Neural cell (in vitro differentiated cells): ENCODE measurements at regions not wholly inside any gene's neighbourhood (a gene's known extent, or its start where the extent isn't known, plus 50 kb on each side); places are given as distances from the start of the nearest gene placed in this dataset.

Experiments used
- CTCF ChIP-seq: fragments of 450-650 bp; IDR thresholded peaks from 2 replicates; pipeline ENCODE4 v1.5.1; 2014; ENCODE audit warnings: antibody characterized with exemption, mild to moderate bottlenecking, moderate library complexity; ENCODE audit not compliant: poor library complexity, severe bottlenecking
- EP300 ChIP-seq: fragments of 450-650 bp; conservative IDR thresholded peaks from 2 replicates; pipeline ENCODE4 v1.6.1; 2014; ENCODE audit warnings: antibody characterized with exemption, mild to moderate bottlenecking, moderate library complexity; ENCODE audit not compliant: poor library complexity, severe bottlenecking
- EZH2 ChIP-seq: fragments of 200-600, 300-800 bp; shearing (Covaris generic), sonication (generic); IDR thresholded peaks from 2 replicates; pipeline ENCODE4 v1.6.1; 2014; ENCODE audit warnings: antibody characterized with exemption, low read length, borderline replicate concordance, mild to moderate bottlenecking; ENCODE audit not compliant: insufficient read depth, poor library complexity, severe bottlenecking
- MXI1 ChIP-seq: fragments of 450-650 bp; conservative IDR thresholded peaks from 2 replicates; pipeline ENCODE4 v1.6.1; 2014; ENCODE audit warnings: antibody characterized with exemption, mild to moderate bottlenecking; ENCODE audit not compliant: poor library complexity, severe bottlenecking
- POLR2AphosphoS5 ChIP-seq: IDR thresholded peaks from 2 replicates; pipeline ENCODE4 v1.6.1; 2012
- RAD21 ChIP-seq: fragments of 450-650 bp; conservative IDR thresholded peaks from 2 replicates; pipeline ENCODE4 v1.6.1; 2014; ENCODE audit warnings: antibody characterized with exemption, mild to moderate bottlenecking, moderate library complexity
- REST ChIP-seq: IDR thresholded peaks from 2 replicates; pipeline ENCODE4 v1.6.1; 2012; ENCODE audit warnings: borderline replicate concordance
- SMC3 ChIP-seq: fragments of 450-650 bp; conservative IDR thresholded peaks from 2 replicates; pipeline ENCODE4 v1.6.1; 2014; ENCODE audit warnings: antibody characterized with exemption, mild to moderate bottlenecking, moderate library complexity; ENCODE audit not compliant: poor library complexity
- TAF1 ChIP-seq: IDR thresholded peaks from 2 replicates; pipeline ENCODE4 v1.6.1; 2012; ENCODE audit warnings: low read depth

DNA sequence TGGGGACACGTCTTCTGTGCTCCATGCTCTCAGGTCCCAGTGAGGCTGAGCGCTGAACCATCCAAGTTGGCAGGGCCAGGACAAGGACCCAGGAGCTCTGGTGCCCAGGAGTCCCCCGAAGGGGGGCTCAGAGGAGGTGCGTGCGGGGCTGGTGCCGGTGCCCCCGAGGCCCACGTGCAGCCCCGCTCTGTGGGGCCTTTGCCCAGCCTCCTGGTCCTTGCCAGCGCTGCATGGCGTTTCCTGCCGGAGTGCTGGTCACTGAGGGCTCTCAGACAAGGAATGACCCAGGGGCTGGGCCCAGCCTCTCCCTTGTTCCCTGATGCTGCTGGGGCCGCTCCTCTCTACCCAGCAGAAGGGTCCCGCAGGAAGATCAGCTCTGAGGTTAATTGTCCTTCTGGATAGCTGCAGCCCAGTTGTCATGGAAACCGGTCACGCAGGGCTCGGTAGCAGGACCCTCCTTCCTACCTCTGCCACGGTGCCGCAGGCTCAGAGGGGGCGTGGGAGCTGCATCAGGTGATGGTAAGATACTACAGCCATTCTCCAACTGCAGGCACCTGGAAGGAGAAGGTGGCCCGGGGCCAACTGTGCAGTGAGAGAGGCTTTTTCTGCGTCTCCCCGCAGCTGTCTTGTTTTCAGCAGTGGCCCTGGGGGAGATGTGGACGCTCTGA is 64.5 kb downstream of the RRM2 start:
- TF ChIP-seq REST: no peak
- TF ChIP-seq CTCF: no peak
- TF ChIP-seq RAD21: no peak
- no peak for TF ChIP-seq POLR2AphosphoS5
- TF ChIP-seq TAF1: no peak
- no peak for TF ChIP-seq EZH2
- TF ChIP-seq EP300: no peak
- no peak for TF ChIP-seq MXI1
- TF ChIP-seq SMC3: no peak
